SK-N-SH (cell line): ENCODE measurements at regions not wholly inside any gene's neighbourhood (a gene's known extent, or its start where the extent isn't known, plus 50 kb on each side); places are given as distances from the start of the nearest gene placed in this dataset.

ENCODE experiments used
- CTCF ChIA-PET: fragments of 300-600, 350-600 bp; formaldehyde crosslinking; extraction: SDS; loops from one replicate; lab custom pipeline; 2021; lab: Yijun Ruan, JAX
- POLR2A ChIA-PET: fragments of 350-600 bp; sonication (Branson Sonifier 250); formaldehyde crosslinking; extraction: SDS; loops from one replicate; lab custom pipeline; 2020; ENCODE audit warnings: antibody characterized with exemption, inconsistent platforms; lab: Yijun Ruan, JAX
- DNase-seq: peaks from one replicate; pipeline ENCODE4 v3.0.0; 2012
- H2AFZ ChIP-seq: fragments of 200-600 bp; sonication (generic); 2 replicates; pipeline ENCODE4 v1.8.1; 2016; ENCODE audit warnings: antibody characterized with exemption, mild to moderate bottlenecking, low read depth
- H3F3A ChIP-seq: fragments of 200-600 bp; sonication (generic); replicated peaks from 2 replicates; pipeline ENCODE3; 2016; ENCODE audit warnings: antibody characterized with exemption, mild to moderate bottlenecking; ENCODE audit not compliant: insufficient read depth
- H3K27ac ChIP-seq, 2 experiments: fragments of 200-500 bp in 1 of 2; fragments of 200-600 bp in 1 of 2; sonication (Bioruptor generic) in 1 of 2; sonication (generic), shearing (Covaris generic) in 1 of 2; 2 replicates each; pipeline versions ENCODE4 v1.5.1 to v1.6.1; 2014 to 2016; ENCODE audit warnings: low read depth in 2 of 2, inconsistent platforms in 1 of 2, low read length in 1 of 2, mild to moderate bottlenecking in 1 of 2, mixed read lengths in 1 of 2
- H3K27me3 ChIP-seq: fragments of 200-600 bp; sonication (generic), shearing (Covaris generic); 2 replicates; pipeline ENCODE4 v1.6.1; 2016; ENCODE audit warnings: mixed run types; ENCODE audit not compliant: insufficient read depth
- H3K36me3 ChIP-seq, 2 experiments: fragments of 200-500 bp in 1 of 2; fragments of 200-600 bp in 1 of 2; sonication (Bioruptor generic) in 1 of 2; sonication (generic) in 1 of 2; replicated peaks in 1 of 2; 2 replicates each; pipeline versions ENCODE3 to v1.5.1; 2014 to 2016; ENCODE audit warnings: low read length in 1 of 2, mild to moderate bottlenecking in 1 of 2; ENCODE audit not compliant: insufficient read depth in 2 of 2, control insufficient read depth in 1 of 2
- H3K4me1 ChIP-seq, 2 experiments: fragments of 200-500 bp in 1 of 2; fragments of 200-600 bp in 1 of 2; sonication (Bioruptor generic) in 1 of 2; sonication (generic), shearing (Covaris generic) in 1 of 2; 2 replicates each; pipeline versions ENCODE4 v1.5.1 to v1.6.1; 2014 to 2016; ENCODE audit warnings: low read depth in 1 of 2, low read length in 1 of 2, mixed run types in 1 of 2; ENCODE audit not compliant: insufficient read depth in 2 of 2, control insufficient read depth in 1 of 2
- H3K4me2 ChIP-seq: fragments of 200-600 bp; sonication (generic), shearing (Covaris generic); 2 replicates; pipeline ENCODE4 v1.6.1; 2017; ENCODE audit warnings: mixed run types
- H3K4me3 ChIP-seq, 2 experiments: fragments of 200-500 bp in 1 of 2; fragments of 200-600 bp in 1 of 2; sonication (Bioruptor generic) in 1 of 2; sonication (generic), shearing (Covaris generic) in 1 of 2; 2 replicates each; pipeline versions ENCODE4 v1.5.1 to v1.8.1; 2014 to 2016; ENCODE audit warnings: low read depth in 2 of 2, inconsistent platforms in 1 of 2, low read length in 1 of 2, mild to moderate bottlenecking in 1 of 2, mixed read lengths in 1 of 2, moderate library complexity in 1 of 2
- H3K79me2 ChIP-seq: fragments of 200-600 bp; sonication (generic); 2 replicates; pipeline ENCODE4 v1.8.1; 2017; ENCODE audit warnings: mild to moderate bottlenecking; ENCODE audit not compliant: insufficient read depth
- H3K9ac ChIP-seq: fragments of 200-600 bp; sonication (generic); 2 replicates; pipeline ENCODE4 v1.6.1; 2017; ENCODE audit warnings: mixed run types
- H3K9me2 ChIP-seq: fragments of 200-600 bp; sonication (generic); 2 replicates; pipeline ENCODE4 v1.6.1; 2017; ENCODE audit warnings: mixed run types
- H3K9me3 ChIP-seq: fragments of 200-600 bp; sonication (generic); 2 replicates; pipeline ENCODE4 v1.6.1; 2017; ENCODE audit warnings: mixed run types, mild to moderate bottlenecking, moderate library complexity
- H4K20me1 ChIP-seq: fragments of 200-600 bp; sonication (generic); 2 replicates; pipeline ENCODE4 v1.6.1; 2017; ENCODE audit warnings: mild to moderate bottlenecking, mixed run types; ENCODE audit not compliant: insufficient read depth
- CHD2 ChIP-seq: fragments of 150-350 bp; IDR thresholded peaks from 2 replicates; pipeline ENCODE4 v1.6.1; 2018; ENCODE audit warnings: low read length; ENCODE audit not compliant: partially characterized antibody
- ELF1 ChIP-seq: IDR thresholded peaks from 2 replicates; pipeline ENCODE4 v1.4.0; 2012
- EZH2phosphoT487 ChIP-seq: fragments of 200-600 bp; sonication (generic); IDR thresholded peaks from 2 replicates; pipeline ENCODE4 v1.6.1; 2017; ENCODE audit warnings: low read depth, mixed run types, mild to moderate bottlenecking, antibody characterized with exemption, moderate library complexity, borderline replicate concordance
- FOSL2 ChIP-seq: IDR thresholded peaks from 2 replicates; pipeline ENCODE4 v1.4.0; 2012; ENCODE audit warnings: low read depth, mild to moderate bottlenecking, moderate library complexity, borderline replicate concordance
- FOXJ3 ChIP-seq: sonication (generic); formaldehyde crosslinking; IDR thresholded peaks from 2 replicates; pipeline ENCODE4 v1.5.1; 2020; ENCODE audit warnings: mild to moderate bottlenecking, missing genetic modification reagents
- MEF2A ChIP-seq: IDR thresholded peaks from 2 replicates; pipeline ENCODE4 v1.4.0; 2012; ENCODE audit warnings: low read depth, borderline replicate concordance
- NFIC ChIP-seq: IDR thresholded peaks from 2 replicates; pipeline ENCODE4 v1.4.0; 2012; ENCODE audit warnings: borderline replicate concordance
- RAD21 ChIP-seq: IDR thresholded peaks from 2 replicates; pipeline ENCODE4 v1.6.1; 2012; ENCODE audit warnings: mild to moderate bottlenecking, low read length
- RCOR1 ChIP-seq: fragments of 150-350 bp; IDR thresholded peaks from 2 replicates; pipeline ENCODE4 v1.6.1; 2017; ENCODE audit warnings: antibody characterized with exemption, low read length
- RFX5 ChIP-seq: IDR thresholded peaks from 2 replicates; pipeline ENCODE4 v1.6.1; 2012; ENCODE audit warnings: mild to moderate bottlenecking, improper control_type of control experiment, low read length
- SIN3A ChIP-seq: IDR thresholded peaks from 2 replicates; pipeline ENCODE4 v1.6.1; 2012; ENCODE audit warnings: low read depth, mild to moderate bottlenecking, low read length, moderate library complexity, borderline replicate concordance
- SMC3 ChIP-seq: IDR thresholded peaks from 2 replicates; pipeline ENCODE4 v1.6.1; 2012; ENCODE audit warnings: low read depth, low read length, improper control_type of control experiment
- TAF1 ChIP-seq: IDR thresholded peaks from 2 replicates; pipeline ENCODE4 v1.6.1; 2012; ENCODE audit warnings: low read depth, mild to moderate bottlenecking, low read length, moderate library complexity, borderline replicate concordance
- TEAD4 ChIP-seq: IDR thresholded peaks from 2 replicates; pipeline ENCODE4 v1.4.0; 2012; ENCODE audit warnings: mild to moderate bottlenecking, borderline replicate concordance; ENCODE audit not compliant: insufficient read depth
- YY1 ChIP-seq: IDR thresholded peaks from 2 replicates; pipeline ENCODE4 v1.4.0; 2012; ENCODE audit warnings: low read depth, mild to moderate bottlenecking
- WGBS: methylation state at CpG from one replicate; pipeline ENCODE4 v1.1.6; 2017; ENCODE audit warnings: low lambda C conversion rate; 5-methylcytosine and 5-hydroxymethylcytosine counted together
- TF ChIP-seq, protein P1 (sequence below): IDR thresholded peaks from 2 replicates; pipeline ENCODE4 v1.6.1; 2012; ENCODE audit warnings: mild to moderate bottlenecking, low read depth, low read length, moderate library complexity
- TF ChIP-seq, protein P2 (sequence below): IDR thresholded peaks from 2 replicates; pipeline ENCODE4 v1.4.0; 2012; ENCODE audit warnings: low read depth, borderline replicate concordance

DNA sequence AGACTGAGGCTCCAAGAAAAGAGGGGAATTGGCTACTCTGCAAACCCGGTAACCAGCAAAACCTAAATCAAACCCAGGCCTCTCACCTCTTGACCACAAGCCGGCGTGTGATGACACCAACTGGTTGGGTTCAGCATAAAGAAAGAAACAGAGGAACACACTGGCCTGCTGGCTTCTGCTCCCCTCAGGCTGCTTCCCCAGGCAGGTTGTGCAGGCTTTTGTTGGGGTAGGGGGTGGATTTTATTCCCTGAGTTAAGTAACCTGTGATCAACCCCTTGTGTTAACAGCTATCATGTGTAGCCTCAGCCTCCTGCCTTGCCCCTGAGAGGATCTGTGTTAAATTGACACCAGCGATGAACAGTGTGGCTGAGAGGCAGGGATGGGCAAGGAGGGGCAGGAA is 111.6 kb upstream of the ZBTB40 start:
- no peaks in the 10 kb centered on the region for H3K79me2 ChIP-seq
- 94% methylated on average over 4 of the region's 4 CpGs for WGBS
- no peak overlapping the region for H3K4me3 ChIP-seq
- no peaks in the 10 kb centered on the region for H4K20me1 ChIP-seq
- TF ChIP-seq TAF1 (no peak), RAD21 (no peak), ELF1 (no peak), MEF2A (no peak), RCOR1 (no peak)
- TF ChIP-seq, protein P1, sequence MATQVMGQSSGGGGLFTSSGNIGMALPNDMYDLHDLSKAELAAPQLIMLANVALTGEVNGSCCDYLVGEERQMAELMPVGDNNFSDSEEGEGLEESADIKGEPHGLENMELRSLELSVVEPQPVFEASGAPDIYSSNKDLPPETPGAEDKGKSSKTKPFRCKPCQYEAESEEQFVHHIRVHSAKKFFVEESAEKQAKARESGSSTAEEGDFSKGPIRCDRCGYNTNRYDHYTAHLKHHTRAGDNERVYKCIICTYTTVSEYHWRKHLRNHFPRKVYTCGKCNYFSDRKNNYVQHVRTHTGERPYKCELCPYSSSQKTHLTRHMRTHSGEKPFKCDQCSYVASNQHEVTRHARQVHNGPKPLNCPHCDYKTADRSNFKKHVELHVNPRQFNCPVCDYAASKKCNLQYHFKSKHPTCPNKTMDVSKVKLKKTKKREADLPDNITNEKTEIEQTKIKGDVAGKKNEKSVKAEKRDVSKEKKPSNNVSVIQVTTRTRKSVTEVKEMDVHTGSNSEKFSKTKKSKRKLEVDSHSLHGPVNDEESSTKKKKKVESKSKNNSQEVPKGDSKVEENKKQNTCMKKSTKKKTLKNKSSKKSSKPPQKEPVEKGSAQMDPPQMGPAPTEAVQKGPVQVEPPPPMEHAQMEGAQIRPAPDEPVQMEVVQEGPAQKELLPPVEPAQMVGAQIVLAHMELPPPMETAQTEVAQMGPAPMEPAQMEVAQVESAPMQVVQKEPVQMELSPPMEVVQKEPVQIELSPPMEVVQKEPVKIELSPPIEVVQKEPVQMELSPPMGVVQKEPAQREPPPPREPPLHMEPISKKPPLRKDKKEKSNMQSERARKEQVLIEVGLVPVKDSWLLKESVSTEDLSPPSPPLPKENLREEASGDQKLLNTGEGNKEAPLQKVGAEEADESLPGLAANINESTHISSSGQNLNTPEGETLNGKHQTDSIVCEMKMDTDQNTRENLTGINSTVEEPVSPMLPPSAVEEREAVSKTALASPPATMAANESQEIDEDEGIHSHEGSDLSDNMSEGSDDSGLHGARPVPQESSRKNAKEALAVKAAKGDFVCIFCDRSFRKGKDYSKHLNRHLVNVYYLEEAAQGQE = no peak
- H3K27ac ChIP-seq = peak overlapping the region in 1 of 2 experiments; percentile 12; a peak in 1 of 4 replicates
- POLR2A ChIA-PET = no interaction called here
- no peak overlapping the region for H3K4me2 ChIP-seq
- H3K27me3 ChIP-seq = 0 out of 2 replicates have a peak, but pooled peaks cover 18% of the 10 kb centered on the region
- no peaks in the 10 kb centered on the region for H3K36me3 ChIP-seq
- H3K9me3 ChIP-seq = no peaks in the 10 kb centered on the region
- H3F3A ChIP-seq = no peaks in the 10 kb centered on the region
- H3K4me1 ChIP-seq = peaks cover 0 to 36% of the 10 kb centered on the region in 2 experiments; a peak in 1 of 4 replicates
- no peak overlapping the region for H2AFZ ChIP-seq
- H3K9ac ChIP-seq = no peak overlapping the region
- H3K9me2 ChIP-seq = no peaks in the 10 kb centered on the region
- no peak for DNase-seq
- CTCF ChIA-PET = interaction anchor here (1.1 kb wide), 1 partner anchor 76 kb away, joined by 3 read pairs; no protein-coding TSS in a partner anchor

DNA sequence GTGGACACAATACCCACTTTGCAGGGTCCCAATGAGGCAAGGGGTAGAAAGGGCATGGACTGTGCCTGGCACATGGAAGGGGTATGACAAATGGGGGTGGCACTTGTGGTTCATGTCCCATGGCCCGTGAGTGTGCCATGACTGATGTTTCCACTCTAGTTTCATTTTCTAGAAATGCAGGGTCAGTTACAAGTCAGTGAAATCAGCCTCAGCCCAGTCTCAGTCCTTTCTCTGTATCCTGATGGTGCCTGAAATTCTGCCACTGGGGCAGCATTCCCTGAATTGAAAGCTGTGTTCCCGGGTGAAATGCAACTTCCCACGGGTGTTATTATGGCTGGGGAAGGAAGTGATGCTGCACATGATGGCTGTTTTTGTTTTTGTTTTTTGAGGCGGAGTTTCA is 110.8 kb upstream of the ZBTB40 start:
- H3K36me3 ChIP-seq = no peaks in the 10 kb centered on the region
- H3K9ac ChIP-seq = no peak overlapping the region
- 75% methylated on average over 4 of the region's 4 CpGs for WGBS
- no peak for DNase-seq
- ChIA-PET CTCF (interaction anchor here (1.1 kb wide), 1 partner anchor 75 kb away, joined by 3 read pairs; no protein-coding TSS in a partner anchor), POLR2A (no interaction called here)
- H3K4me2 ChIP-seq = no peak overlapping the region
- no peak overlapping the region for H2AFZ ChIP-seq
- TF ChIP-seq RAD21 (no peak), EZH2phosphoT487 (no peak), FOXJ3 (CRISPR knock-in tag) (no peak), YY1 (no peak), RCOR1 (no peak), CHD2 (no peak), RFX5 (no peak), SMC3 (no peak), FOSL2 (no peak), SIN3A (no peak), TEAD4 (no peak), NFIC (no peak)
- TF ChIP-seq, protein P2, sequence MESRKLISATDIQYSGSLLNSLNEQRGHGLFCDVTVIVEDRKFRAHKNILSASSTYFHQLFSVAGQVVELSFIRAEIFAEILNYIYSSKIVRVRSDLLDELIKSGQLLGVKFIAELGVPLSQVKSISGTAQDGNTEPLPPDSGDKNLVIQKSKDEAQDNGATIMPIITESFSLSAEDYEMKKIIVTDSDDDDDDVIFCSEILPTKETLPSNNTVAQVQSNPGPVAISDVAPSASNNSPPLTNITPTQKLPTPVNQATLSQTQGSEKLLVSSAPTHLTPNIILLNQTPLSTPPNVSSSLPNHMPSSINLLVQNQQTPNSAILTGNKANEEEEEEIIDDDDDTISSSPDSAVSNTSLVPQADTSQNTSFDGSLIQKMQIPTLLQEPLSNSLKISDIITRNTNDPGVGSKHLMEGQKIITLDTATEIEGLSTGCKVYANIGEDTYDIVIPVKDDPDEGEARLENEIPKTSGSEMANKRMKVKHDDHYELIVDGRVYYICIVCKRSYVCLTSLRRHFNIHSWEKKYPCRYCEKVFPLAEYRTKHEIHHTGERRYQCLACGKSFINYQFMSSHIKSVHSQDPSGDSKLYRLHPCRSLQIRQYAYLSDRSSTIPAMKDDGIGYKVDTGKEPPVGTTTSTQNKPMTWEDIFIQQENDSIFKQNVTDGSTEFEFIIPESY = no peak
- H3K4me3 ChIP-seq = no peak overlapping the region
- no peak overlapping the region; a peak in 1 of 4 replicates for H3K27ac ChIP-seq
- 0 out of 2 replicates have a peak, but pooled peaks cover 18% of the 10 kb centered on the region for H3K27me3 ChIP-seq
- H4K20me1 ChIP-seq = no peaks in the 10 kb centered on the region
- H3K9me3 ChIP-seq = no peaks in the 10 kb centered on the region
- H3F3A ChIP-seq = no peaks in the 10 kb centered on the region
- H3K79me2 ChIP-seq = no peaks in the 10 kb centered on the region
- no peaks in the 10 kb centered on the region for H3K9me2 ChIP-seq
- peaks cover 0 to 36% of the 10 kb centered on the region in 2 experiments; a peak in 1 of 4 replicates for H3K4me1 ChIP-seq
